ENCODE measurements at regions not wholly inside any gene's neighbourhood (a gene's known extent, or its start where the extent isn't known, plus 50 kb on each side); places are given as distances from the start of the nearest gene placed in this dataset.

- H3K27ac ChIP-seq: no peak overlapping the region
- no peak overlapping the region for H3K4me3 ChIP-seq
- H3K36me3 ChIP-seq: no peaks in the 10 kb centered on the region
- H3K4me1 ChIP-seq: no peaks in the 10 kb centered on the region
- no peak for TF ChIP-seq CTCF (IDR thresholded peaks at IDR 0.05)
- H3K9me3 ChIP-seq: no peaks in the 10 kb centered on the region
- intact Hi-C loops (cut with DNase I; ENCODE audit: low total_unique reads): no loop called here
- no peak for DNase-seq
- H3K27me3 ChIP-seq: no peaks in the 10 kb centered on the region
Observed at GRCh38 chr3:69442771-69443311, 57.0 kb upstream of the FRMD4B start.

DNA sequence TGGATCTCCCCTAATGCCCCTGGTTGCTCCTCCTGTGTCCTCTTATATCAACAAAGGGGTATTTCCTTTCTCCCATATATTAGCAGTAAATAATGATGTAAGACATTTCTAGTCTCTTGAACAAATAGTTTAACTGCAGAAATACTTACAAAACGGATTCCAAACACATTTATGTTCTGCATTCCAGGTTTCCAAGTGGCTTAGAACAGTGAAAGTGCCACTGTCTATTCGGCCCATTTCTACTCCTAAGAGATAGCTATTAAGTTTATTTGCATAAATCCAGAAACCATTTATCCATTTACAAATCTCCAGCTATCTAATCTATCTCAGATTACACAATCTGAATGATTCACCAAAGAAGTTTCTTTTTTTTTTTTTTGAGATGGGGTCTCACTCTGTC is 55.8 kb upstream of the FRMD4B start:
- no peak overlapping the region for H3K27ac ChIP-seq
- no peak for DNase-seq
- H3K9me3 ChIP-seq: no peaks in the 10 kb centered on the region
- no peaks in the 10 kb centered on the region for H3K36me3 ChIP-seq
- H3K4me1 ChIP-seq: no peaks in the 10 kb centered on the region
- H3K4me3 ChIP-seq: no peak overlapping the region
- TF ChIP-seq CTCF (IDR thresholded peaks at IDR 0.05): no peak
- H3K27me3 ChIP-seq: no peaks in the 10 kb centered on the region
- intact Hi-C loops (cut with DNase I; ENCODE audit: low total_unique reads): no loop called here

GRCh38 chr3:69441040-69441439 is 55.2 kb upstream of the FRMD4B start:
- H3K36me3 ChIP-seq: no peaks in the 10 kb centered on the region
- no peaks in the 10 kb centered on the region for H3K27me3 ChIP-seq
- no peaks in the 10 kb centered on the region for H3K4me1 ChIP-seq
- H3K9me3 ChIP-seq: no peaks in the 10 kb centered on the region
- no peak overlapping the region for H3K27ac ChIP-seq
- intact Hi-C loops (cut with DNase I; ENCODE audit: low total_unique reads): no loop called here
- no peak for DNase-seq
- TF ChIP-seq CTCF (IDR thresholded peaks at IDR 0.05): no peak
- no peak overlapping the region for H3K4me3 ChIP-seq

- intact Hi-C loops (cut with DNase I; ENCODE audit: low total_unique reads): no loop called here
Observed at GRCh38 chr3:69439643-69440270, 53.9 kb upstream of the FRMD4B start.

GRCh38 chr3:69438476-69438875 is 52.6 kb upstream of the FRMD4B start:
- H3K4me1 ChIP-seq: no peaks in the 10 kb centered on the region

More at GRCh38 chr3:69439643-69440270, 53.9 kb upstream of the FRMD4B start:
- Histone ChIP-seq H3K27ac (no peak overlapping the region), H3K4me3 (no peak overlapping the region), H3K9me3 (no peaks in the 10 kb centered on the region), H3K4me1 (no peaks in the 10 kb centered on the region), H3K27me3 (no peaks in the 10 kb centered on the region), H3K36me3 (no peaks in the 10 kb centered on the region)
- no peak for DNase-seq
- TF ChIP-seq CTCF (IDR thresholded peaks at IDR 0.05): peak; percentile 50 to 56

More at GRCh38 chr3:69438476-69438875, 52.6 kb upstream of the FRMD4B start:
- H3K9me3 ChIP-seq: no peaks in the 10 kb centered on the region
- DNase-seq: no peak
- no peak for TF ChIP-seq CTCF (IDR thresholded peaks at IDR 0.05)
- no peaks in the 10 kb centered on the region for H3K27me3 ChIP-seq
- no peak overlapping the region for H3K27ac ChIP-seq
- no peak overlapping the region for H3K4me3 ChIP-seq
- intact Hi-C loops (cut with DNase I; ENCODE audit: low total_unique reads): no loop called here
- no peaks in the 10 kb centered on the region for H3K36me3 ChIP-seq

All from tibial artery (tissue), 4 donors.